ENCODE measurements at regions not wholly inside any gene's neighbourhood (a gene's known extent, or its start where the extent isn't known, plus 50 kb on each side); places are given as distances from the start of the nearest gene placed in this dataset.
A peak's percentile ranks its signal among the peaks of the same experiment; 100 is the strongest.

GRCh38 chr4:116397291-116397690, 688.1 kb downstream of the TRAM1L1 start:
- Histone ChIP-seq H3K36me3 (ENCODE audit: insufficient read depth) (no peaks in the 10 kb centered on the region), H3K4me2 (no peak overlapping the region), H3K27me3 (ENCODE audit: insufficient read depth) (no peaks in the 10 kb centered on the region), H3K4me1 (ENCODE audit: insufficient read depth) (peaks cover 14% of the 10 kb centered on the region), H3K4me3 (no peak overlapping the region), H3K9me2 (ENCODE audit: insufficient read depth) (no peaks in the 10 kb centered on the region), H3F3A (replicated peaks; ENCODE audit: low read depth) (no peaks in the 10 kb centered on the region), H2AFZ (no peak overlapping the region), H3K27ac (ENCODE audit: low read depth) (no peak overlapping the region), H3K79me2 (replicated peaks; ENCODE audit: insufficient read depth) (no peaks in the 10 kb centered on the region), H4K20me1 (replicated peaks; ENCODE audit: insufficient read depth) (no peaks in the 10 kb centered on the region)
- no peaks in the 10 kb centered on the region for H3K36me3 Mint-ChIP-seq (ENCODE audit: low read depth)
- H3K4me3 Mint-ChIP-seq, result no peak overlapping the region
- peak; percentile 6 for DNase-seq (ENCODE audit: low spot score)
- no peaks in the 10 kb centered on the region for H3K27me3 Mint-ChIP-seq (ENCODE audit: insufficient read depth, low read depth, poor library complexity)
- no peak for ATAC-seq
- peaks cover 4% of the 10 kb centered on the region for H3K4me1 Mint-ChIP-seq
- peak overlapping the region; percentile 56; the same call in 1 of the 2 replicates for H3K27ac Mint-ChIP-seq
- no peaks in the 10 kb centered on the region for H3K9me3 Mint-ChIP-seq
- peak; percentile 51; the same call in 1 of the 2 replicates for TF ChIP-seq ZNF462 (CRISPR knock-in tag; IDR thresholded peaks at IDR 0.05)
- no peak for TF ChIP-seq ZNF114 (CRISPR knock-in tag; IDR thresholded peaks at IDR 0.05)

GRCh38 chr4:116395408-116395807, 690.0 kb downstream of the TRAM1L1 start:
- Mint-ChIP-seq H3K9me3 (no peaks in the 10 kb centered on the region), H3K4me3 (no peak overlapping the region), H3K4me1 (peaks cover 4% of the 10 kb centered on the region), H3K27ac (no peak overlapping the region), H3K27me3 (ENCODE audit: insufficient read depth, low read depth, poor library complexity) (no peaks in the 10 kb centered on the region), H3K36me3 (ENCODE audit: low read depth) (no peaks in the 10 kb centered on the region)
- no peaks in the 10 kb centered on the region for H4K20me1 ChIP-seq (replicated peaks; ENCODE audit: insufficient read depth)
- H3K4me2 ChIP-seq, result no peak overlapping the region
- no peaks in the 10 kb centered on the region for H3K79me2 ChIP-seq (replicated peaks; ENCODE audit: insufficient read depth)
- peaks cover 14% of the 10 kb centered on the region for H3K4me1 ChIP-seq (ENCODE audit: insufficient read depth)
- H3F3A ChIP-seq (replicated peaks; ENCODE audit: low read depth), result no peaks in the 10 kb centered on the region
- no peak overlapping the region for H2AFZ ChIP-seq
- H3K27me3 ChIP-seq (ENCODE audit: insufficient read depth), result no peaks in the 10 kb centered on the region
- H3K4me3 ChIP-seq, result no peak overlapping the region
- DNase-seq (ENCODE audit: low spot score) (no peak), ATAC-seq (no peak)
- H3K9me2 ChIP-seq (ENCODE audit: insufficient read depth), result no peaks in the 10 kb centered on the region
- H3K36me3 ChIP-seq (ENCODE audit: insufficient read depth), result no peaks in the 10 kb centered on the region
- no peak overlapping the region for H3K27ac ChIP-seq (ENCODE audit: low read depth)
- no peak for TF ChIP-seq EZH2 (IDR thresholded peaks at IDR 0.05; ENCODE audit: low read depth, unreplicated experiment)
- TF ChIP-seq EZH2phosphoT487 (IDR thresholded peaks at IDR 0.05; ENCODE audit: unreplicated experiment), result no peak
- TF ChIP-seq REST (IDR thresholded peaks at IDR 0.05; ENCODE audit: unreplicated experiment), result no peak
- no peak for TF ChIP-seq CREB1 (CRISPR knock-in tag; IDR thresholded peaks at IDR 0.05; ENCODE audit: low read depth)
- TF ChIP-seq JUNB (IDR thresholded peaks at IDR 0.05; ENCODE audit: unreplicated experiment), result no peak

Measured in GM23338 (cell line).